Progenitor cell of endocrine pancreas (in vitro differentiated cells): ENCODE measurements at regions not wholly inside any gene's neighbourhood (a gene's known extent, or its start where the extent isn't known, plus 50 kb on each side); places are given as distances from the start of the nearest gene placed in this dataset.

Source experiments
- DNase-seq: peaks from one replicate; pipeline ENCODE4 v3.0.0; 2021; ENCODE audit warnings: low spot score; ENCODE audit not compliant: unreplicated experiment
- H3K27ac Mint-ChIP-seq: 2 replicates; pipeline ENCODE4 v1.8.0; 2021; ENCODE audit warnings: mild to moderate bottlenecking, moderate library complexity, mixed read lengths
- H3K27me3 Mint-ChIP-seq: 2 replicates; pipeline ENCODE4 v1.8.0; 2021; ENCODE audit warnings: mixed read lengths
- H3K36me3 Mint-ChIP-seq: 2 replicates; pipeline ENCODE4 v1.8.0; 2022; ENCODE audit warnings: mixed read lengths; ENCODE audit not compliant: insufficient read depth
- H3K4me1 Mint-ChIP-seq: 2 replicates; pipeline ENCODE4 v1.8.0; 2021; ENCODE audit warnings: low read depth, mixed read lengths
- H3K4me3 Mint-ChIP-seq: 2 replicates; pipeline ENCODE4 v1.8.0; 2021; ENCODE audit warnings: low read depth, mild to moderate bottlenecking, moderate library complexity, mixed read lengths
- H3K9me3 Mint-ChIP-seq: 2 replicates; pipeline ENCODE4 v1.8.0; 2021; ENCODE audit warnings: low read depth, mixed read lengths
- TF ChIP-seq, protein P1 (sequence below): fragments of 200-600 bp; sonication (generic); IDR thresholded peaks from one replicate; pipeline ENCODE4 v1.5.0; 2021; ENCODE audit warnings: antibody characterized with exemption, mild to moderate bottlenecking; ENCODE audit not compliant: unreplicated experiment

DNA sequence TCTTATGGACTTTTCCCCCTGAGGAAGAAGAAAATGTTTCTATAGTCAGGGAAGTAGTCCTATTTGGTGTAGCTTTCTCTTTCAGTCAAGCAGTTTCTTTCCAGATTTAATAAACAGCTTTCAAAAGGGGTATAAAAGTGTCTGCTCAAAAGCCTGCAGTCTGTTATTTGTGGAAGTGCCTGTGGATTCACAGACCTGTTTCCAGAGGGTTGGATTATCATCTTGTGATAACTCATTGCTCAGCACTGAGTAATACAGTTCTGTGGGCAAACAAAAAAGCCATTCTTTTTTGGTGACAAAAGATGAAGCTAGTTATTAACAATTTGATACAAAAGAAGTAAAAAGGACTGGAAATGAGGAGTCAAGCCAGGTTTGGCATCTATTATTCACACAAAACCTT lies 358.2 kb upstream of the ID4 start:
- H3K4me3 Mint-ChIP-seq, result no peak overlapping the region
- no peaks in the 10 kb centered on the region for H3K27me3 Mint-ChIP-seq
- H3K4me1 Mint-ChIP-seq, result no peaks in the 10 kb centered on the region
- no peak for DNase-seq
- no peak overlapping the region for H3K27ac Mint-ChIP-seq
- TF ChIP-seq, protein P1, sequence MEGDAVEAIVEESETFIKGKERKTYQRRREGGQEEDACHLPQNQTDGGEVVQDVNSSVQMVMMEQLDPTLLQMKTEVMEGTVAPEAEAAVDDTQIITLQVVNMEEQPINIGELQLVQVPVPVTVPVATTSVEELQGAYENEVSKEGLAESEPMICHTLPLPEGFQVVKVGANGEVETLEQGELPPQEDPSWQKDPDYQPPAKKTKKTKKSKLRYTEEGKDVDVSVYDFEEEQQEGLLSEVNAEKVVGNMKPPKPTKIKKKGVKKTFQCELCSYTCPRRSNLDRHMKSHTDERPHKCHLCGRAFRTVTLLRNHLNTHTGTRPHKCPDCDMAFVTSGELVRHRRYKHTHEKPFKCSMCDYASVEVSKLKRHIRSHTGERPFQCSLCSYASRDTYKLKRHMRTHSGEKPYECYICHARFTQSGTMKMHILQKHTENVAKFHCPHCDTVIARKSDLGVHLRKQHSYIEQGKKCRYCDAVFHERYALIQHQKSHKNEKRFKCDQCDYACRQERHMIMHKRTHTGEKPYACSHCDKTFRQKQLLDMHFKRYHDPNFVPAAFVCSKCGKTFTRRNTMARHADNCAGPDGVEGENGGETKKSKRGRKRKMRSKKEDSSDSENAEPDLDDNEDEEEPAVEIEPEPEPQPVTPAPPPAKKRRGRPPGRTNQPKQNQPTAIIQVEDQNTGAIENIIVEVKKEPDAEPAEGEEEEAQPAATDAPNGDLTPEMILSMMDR, result no peak
- peaks cover 1% of the 10 kb centered on the region for H3K36me3 Mint-ChIP-seq
- H3K9me3 Mint-ChIP-seq, result peaks cover 18% of the 10 kb centered on the region

DNA sequence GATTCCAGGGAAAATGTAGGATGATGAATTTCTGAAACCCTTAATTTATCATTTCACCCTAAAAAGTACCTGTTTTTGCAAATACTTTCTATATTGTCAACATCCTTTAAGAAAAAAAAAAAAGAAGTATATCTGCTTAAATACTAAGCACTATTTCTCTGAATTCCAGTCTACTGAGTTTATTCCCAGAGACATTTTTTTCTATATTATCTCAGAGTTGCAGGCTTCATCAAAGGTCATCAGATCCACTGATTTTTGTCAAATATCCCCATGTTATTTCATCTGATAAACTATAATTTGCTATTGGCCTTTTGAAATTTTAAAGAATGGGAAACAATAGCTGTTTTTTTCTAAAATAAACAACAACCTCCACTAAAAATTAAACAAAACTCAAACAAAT lies 357.6 kb upstream of the ID4 start:
- TF ChIP-seq, protein P1, result no peak
- H3K4me1 Mint-ChIP-seq, result no peaks in the 10 kb centered on the region
- H3K9me3 Mint-ChIP-seq, result peaks cover 20% of the 10 kb centered on the region
- H3K36me3 Mint-ChIP-seq, result peaks cover 1% of the 10 kb centered on the region
- H3K4me3 Mint-ChIP-seq, result no peak overlapping the region
- no peak for DNase-seq
- no peak overlapping the region for H3K27ac Mint-ChIP-seq
- H3K27me3 Mint-ChIP-seq, result no peaks in the 10 kb centered on the region

DNA sequence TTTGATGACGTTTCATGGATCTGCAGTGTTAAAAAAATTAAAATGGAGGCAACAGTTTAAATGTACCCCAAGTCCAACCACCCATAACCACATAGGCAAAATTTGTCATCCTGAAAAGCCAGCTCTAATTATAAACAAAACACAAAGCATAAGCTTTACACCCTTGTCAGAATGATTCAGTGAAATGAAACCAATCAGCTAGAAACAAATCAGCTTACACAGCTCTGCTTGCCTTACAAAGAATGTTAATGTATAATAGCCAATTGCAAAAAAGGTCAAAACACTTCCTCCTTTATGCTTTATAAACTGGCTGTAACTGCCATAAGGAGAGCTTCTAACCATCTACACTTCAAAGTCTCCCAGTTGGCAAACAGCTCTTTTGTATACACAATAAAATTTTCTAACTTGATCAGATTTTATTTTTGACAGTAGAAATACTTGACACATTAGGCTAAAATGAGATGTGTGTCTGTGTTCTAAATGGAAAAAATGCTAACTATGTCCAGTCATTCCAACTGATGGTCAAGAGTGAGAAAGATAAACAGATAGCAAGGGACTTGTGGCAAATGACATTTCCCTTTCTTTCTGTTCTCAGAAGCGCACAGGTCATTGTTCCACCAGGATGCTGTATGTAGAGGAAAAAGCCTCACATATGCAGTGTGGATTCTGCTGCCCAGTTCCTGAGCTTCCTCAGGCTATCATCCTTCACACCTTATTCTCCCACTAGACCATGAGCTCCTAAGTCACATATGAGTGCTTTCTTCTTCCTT lies 344.3 kb upstream of the ID4 start:
- H3K27me3 Mint-ChIP-seq, result no peaks in the 10 kb centered on the region
- H3K4me3 Mint-ChIP-seq, result no peak overlapping the region
- H3K9me3 Mint-ChIP-seq, result peaks cover 9% of the 10 kb centered on the region
- no peak for DNase-seq
- H3K36me3 Mint-ChIP-seq, result no peaks in the 10 kb centered on the region
- TF ChIP-seq, protein P1, result no peak
- H3K27ac Mint-ChIP-seq, result no peak overlapping the region
- no peaks in the 10 kb centered on the region for H3K4me1 Mint-ChIP-seq

DNA sequence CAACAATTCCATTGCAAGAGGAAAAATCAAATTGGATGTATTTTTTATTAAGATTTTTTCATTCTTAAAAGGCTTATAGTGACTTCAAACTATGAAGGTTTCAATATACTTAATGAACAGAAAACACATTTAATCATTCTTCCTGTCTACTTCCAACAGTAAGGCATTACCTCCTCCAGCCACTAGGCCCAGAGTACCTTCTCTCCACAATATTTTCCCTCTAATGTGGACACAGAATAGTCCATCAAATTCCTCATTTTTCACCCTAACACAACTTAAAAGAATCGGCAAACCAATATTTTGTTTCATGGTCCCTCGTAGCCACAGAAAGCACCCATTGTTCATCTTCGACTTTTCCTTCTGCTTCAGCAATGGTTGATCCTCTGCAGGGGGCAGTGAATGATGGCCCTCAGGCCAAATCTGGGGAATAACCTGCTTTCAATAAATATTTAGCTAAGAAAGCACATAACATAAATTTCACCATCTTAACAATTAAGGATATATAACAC lies 335.4 kb upstream of the ID4 start:
- DNase-seq, result no peak
- H3K4me1 Mint-ChIP-seq, result no peaks in the 10 kb centered on the region
- peaks cover 30% of the 10 kb centered on the region for H3K9me3 Mint-ChIP-seq
- no peak overlapping the region for H3K27ac Mint-ChIP-seq
- TF ChIP-seq, protein P1, result peak; percentile 23
- no peak overlapping the region for H3K4me3 Mint-ChIP-seq
- no peaks in the 10 kb centered on the region for H3K27me3 Mint-ChIP-seq
- H3K36me3 Mint-ChIP-seq, result no peaks in the 10 kb centered on the region

DNA sequence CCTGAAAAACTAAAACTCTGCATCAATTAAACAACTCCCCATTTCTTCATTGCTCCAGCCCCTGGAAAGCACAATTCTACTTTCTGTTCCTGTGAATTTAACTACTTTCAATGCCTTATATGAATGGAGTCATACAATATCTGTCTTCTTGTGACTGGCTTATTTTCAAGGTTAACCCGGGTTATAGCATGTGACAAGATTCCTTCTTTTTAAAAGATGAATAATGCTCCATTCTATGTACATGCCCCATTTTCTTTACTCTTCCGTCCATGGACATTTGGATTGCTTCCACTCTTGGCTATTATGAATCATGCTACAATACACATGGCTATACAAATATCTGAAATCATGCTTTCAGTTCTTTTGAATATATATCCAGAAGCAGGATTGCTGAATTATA lies 334.9 kb upstream of the ID4 start:
- no peaks in the 10 kb centered on the region for H3K36me3 Mint-ChIP-seq
- H3K4me3 Mint-ChIP-seq, result no peak overlapping the region
- H3K27ac Mint-ChIP-seq, result no peak overlapping the region
- no peak for DNase-seq
- TF ChIP-seq, protein P1, result no peak
- no peaks in the 10 kb centered on the region for H3K4me1 Mint-ChIP-seq
- H3K9me3 Mint-ChIP-seq, result peaks cover 35% of the 10 kb centered on the region
- no peaks in the 10 kb centered on the region for H3K27me3 Mint-ChIP-seq
